Hematopoietic multipotent progenitor cell treated with erythropoietin and hydrocortisone succinate and interleukin-3 and kit ligand, for 8 days (in vitro differentiated cells): ENCODE measurements at regions not wholly inside any gene's neighbourhood (a gene's known extent, or its start where the extent isn't known, plus 50 kb on each side); places are given as distances from the start of the nearest gene placed in this dataset.
"Not testable (repeated sequence)": the region's sequence is repeated elsewhere in the genome, so short reads cannot be mapped to it uniquely, and the experiment has no call there.

Experiments used
- DNase-seq: peaks from one replicate; pipeline ENCODE4 v3.0.0-alpha.2; 2015

DNA sequence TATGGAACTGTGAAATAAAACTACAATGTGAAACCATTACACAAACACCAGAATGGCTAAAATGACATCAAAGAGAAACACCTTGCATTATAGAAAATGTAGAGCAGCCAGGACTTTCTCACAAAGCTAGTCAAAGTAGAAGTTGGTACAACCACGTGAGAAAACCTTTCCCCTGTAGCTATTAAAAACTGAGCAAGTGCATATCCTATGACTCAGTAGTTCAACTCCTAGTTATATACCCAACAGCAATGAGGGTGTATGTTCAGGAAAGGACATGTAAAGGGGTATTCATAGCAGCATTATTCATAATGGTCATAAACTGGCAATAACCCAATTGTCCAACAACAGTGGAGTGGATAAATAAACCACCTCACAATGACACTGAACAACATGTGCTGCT, 177.5 kb upstream of the NUDT10 start:
- DNase-seq, result no peak

- DNase-seq, result no peak
Observed at GRCh38 chrX:51155566-51155965, 177.1 kb upstream of the NUDT10 start.

DNA sequence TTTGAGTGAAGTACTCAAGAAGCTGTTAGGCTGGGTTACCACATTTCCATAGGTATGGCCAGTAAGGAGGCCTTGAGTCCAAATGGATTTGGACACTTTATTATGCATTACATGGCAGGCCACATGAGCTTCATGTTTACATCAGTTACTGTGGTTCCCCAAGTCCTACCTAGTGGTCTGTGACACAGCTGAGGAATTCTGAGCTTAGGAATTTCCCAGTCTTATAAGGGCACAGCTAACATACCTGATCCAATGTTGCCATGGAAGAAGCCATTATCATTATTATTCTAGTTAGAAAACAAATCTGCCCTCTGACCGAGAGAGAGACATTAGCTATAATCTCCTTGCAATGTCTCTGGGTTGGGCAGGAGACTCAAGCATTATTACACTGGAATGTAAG, 174.4 kb upstream of the NUDT10 start:
- DNase-seq, result no peak

- DNase-seq, result not testable (repeated sequence)
Observed at GRCh38 chrX:51159378-51159777, 173.2 kb upstream of the NUDT10 start.

GRCh38 chrX:51163730-51164129, 168.9 kb upstream of the NUDT10 start:
- no peak for DNase-seq

DNA sequence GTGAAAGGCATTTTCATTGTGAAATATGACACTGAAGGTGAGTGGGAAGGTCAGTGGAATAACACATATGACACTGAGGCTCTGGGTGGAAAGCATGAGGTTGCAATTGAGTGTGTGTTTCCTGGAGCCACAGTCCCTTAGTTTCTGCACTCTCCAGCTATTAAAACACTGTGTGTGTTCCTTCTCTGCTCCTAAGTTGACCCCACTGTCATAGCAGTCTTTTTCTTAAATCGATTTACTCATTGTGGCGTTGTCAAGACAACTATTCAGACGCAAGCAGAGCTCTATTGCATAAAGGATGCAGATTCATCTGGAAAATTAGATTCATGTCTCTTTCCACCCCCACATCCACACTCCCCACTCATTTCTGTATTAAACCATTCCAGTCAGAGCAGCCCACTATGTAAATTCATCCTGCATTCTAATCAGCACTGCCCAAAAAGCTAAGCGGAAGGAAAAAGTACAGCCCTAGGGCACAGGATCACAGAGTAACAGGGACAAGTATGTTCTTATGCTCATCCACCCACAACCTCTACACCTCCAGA, 154.2 kb upstream of the NUDT10 start:
- not testable (repeated sequence) for DNase-seq

GRCh38 chrX:51179805-51180204, 152.8 kb upstream of the NUDT10 start:
- DNase-seq, result not testable (repeated sequence)

GRCh38 chrX:51182545-51182944, 150.1 kb upstream of the NUDT10 start:
- DNase-seq, result no peak

DNA sequence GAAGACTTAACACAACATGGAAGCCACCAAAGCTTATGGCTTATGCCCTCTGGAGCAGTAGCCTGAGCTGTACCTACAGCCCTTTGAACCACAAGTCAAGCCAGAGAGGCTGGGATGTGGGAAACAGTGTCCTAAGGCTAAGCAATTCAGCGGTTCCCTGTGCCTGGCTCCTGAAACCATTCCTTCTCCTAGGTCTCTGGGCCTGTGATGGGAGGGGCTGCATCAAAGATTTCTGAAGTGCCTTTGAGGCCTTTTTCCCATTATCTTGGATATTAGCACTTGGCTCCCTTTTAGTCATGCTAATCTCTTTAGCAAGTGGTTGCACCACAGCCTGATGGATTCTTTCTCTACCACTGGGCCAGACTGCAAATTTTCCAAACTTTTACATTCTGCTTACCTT, 140.5 kb upstream of the NUDT10 start:
- DNase-seq, result no peak

GRCh38 chrX:51215266-51215665, 117.4 kb upstream of the NUDT10 start:
- no peak for DNase-seq

DNA sequence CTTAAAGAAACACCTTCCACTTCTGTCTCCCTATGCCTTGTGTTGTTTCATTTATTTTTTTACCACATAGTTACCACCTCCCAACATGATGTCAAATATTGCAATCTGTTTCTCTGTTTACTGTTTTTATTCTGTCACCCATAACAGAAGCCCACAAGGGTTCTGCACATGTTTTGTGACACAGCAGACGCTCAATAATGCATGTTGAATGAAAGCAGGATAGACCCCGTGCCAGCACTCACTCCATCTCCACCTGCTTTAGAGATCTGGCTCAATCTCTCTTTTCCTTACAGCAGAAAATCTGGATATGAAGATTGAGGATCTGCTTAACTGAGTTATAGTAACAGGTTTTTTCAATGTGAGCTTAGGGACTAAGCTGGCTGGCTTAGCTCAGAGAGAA, 116.8 kb upstream of the NUDT10 start:
- no peak for DNase-seq

DNA sequence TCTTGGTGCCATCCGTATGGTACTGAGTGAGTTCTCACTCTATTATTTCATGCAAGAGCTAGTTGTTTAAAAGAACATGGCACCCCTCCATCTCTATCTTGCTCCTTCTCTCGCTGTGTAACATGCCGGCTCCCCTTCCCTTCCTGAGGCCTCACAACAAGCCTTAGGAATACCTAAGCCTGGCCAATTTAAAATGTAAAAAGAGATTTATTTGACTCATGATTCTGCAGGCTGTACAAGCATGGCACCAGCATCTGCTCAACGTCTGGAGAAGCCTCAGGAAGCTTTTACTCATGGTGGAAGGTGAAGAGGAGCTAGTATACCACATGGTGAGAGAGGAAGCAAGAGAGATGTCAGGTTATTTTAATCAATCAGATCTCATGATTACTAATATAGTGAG, 90.4 kb upstream of the NUDT10 start:
- no peak for DNase-seq

DNA sequence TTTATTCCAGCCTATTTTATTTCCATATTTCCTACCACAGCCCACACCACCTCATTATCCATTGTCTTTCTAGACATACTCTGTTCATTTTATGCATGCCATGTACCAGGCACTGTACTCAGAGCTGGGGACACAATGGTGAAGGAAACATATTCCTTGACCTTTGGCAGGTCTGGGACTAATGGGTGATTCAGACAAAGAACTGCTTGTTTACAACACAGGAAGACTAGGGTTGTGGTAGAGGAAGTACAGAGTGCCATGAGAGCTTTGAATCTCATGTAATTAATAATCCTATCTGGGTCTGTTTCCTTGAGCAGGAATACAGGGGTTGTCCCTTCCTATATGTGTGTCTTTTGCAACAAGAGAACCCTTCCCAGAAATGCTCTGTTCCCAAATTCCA, 75.1 kb upstream of the NUDT10 start:
- no peak for DNase-seq

DNA sequence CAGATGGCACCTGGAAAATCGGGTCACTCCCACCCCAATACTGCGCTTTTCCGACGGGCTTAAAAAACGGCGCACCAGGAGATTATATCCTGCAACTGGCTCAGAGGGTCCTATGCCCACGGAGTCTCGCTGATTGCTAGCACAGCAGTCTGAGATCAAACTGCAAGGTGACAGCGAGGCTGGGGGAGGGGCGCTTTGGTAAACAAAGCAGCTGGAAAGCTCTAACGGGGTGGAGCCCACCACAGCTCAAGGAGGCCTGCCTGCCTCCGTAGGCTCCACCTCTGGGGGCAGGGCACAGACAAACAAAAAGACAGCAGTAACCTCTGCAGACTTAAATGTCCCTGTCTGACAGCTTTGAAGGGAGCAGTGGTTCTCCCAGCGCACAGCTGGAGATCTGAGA, 70.4 kb upstream of the NUDT10 start:
- DNase-seq, result not testable (repeated sequence)

GRCh38 chrX:51272638-51273037, 60.0 kb upstream of the NUDT10 start:
- no peak for DNase-seq

GRCh38 chrX:51281758-51282318, 50.8 kb upstream of the NUDT10 start:
- no peak for DNase-seq
